ENCODE measurements at regions not wholly inside any gene's neighbourhood (a gene's known extent, or its start where the extent isn't known, plus 50 kb on each side); places are given as distances from the start of the nearest gene placed in this dataset.
"Not testable (repeated sequence)": the region's sequence is repeated elsewhere in the genome, so short reads cannot be mapped to it uniquely, and the experiment has no call there.

DNA sequence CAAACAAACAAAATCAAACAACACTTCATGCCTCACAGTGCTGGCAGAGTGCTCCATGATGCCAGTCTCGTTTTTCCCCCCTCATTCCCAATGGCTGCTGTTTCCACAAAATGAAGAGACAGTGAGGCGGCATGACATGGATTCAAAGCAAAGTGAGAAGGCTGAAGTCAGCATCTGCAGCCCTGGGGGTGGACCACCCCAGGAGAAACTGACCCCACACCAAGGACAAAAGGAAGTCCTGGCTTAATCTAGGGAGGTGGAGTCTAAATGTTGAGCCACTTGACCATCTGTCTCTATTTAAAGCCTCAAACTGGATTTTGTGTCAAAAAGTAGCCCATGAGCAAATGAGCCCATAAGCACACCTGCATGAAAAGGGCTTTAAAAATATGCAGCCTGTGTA is 151.2 kb upstream of the RORA start:
- TF ChIP-seq, protein P1, sequence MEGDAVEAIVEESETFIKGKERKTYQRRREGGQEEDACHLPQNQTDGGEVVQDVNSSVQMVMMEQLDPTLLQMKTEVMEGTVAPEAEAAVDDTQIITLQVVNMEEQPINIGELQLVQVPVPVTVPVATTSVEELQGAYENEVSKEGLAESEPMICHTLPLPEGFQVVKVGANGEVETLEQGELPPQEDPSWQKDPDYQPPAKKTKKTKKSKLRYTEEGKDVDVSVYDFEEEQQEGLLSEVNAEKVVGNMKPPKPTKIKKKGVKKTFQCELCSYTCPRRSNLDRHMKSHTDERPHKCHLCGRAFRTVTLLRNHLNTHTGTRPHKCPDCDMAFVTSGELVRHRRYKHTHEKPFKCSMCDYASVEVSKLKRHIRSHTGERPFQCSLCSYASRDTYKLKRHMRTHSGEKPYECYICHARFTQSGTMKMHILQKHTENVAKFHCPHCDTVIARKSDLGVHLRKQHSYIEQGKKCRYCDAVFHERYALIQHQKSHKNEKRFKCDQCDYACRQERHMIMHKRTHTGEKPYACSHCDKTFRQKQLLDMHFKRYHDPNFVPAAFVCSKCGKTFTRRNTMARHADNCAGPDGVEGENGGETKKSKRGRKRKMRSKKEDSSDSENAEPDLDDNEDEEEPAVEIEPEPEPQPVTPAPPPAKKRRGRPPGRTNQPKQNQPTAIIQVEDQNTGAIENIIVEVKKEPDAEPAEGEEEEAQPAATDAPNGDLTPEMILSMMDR (IDR thresholded peaks at IDR 0.05; ENCODE audit: insufficient read depth, low read depth, low read length, missing control alignments) = no peak
- DNase-seq (ENCODE audit: low read depth) = no peak
- H3K4me3 ChIP-seq (ENCODE audit: low read length) = no peak overlapping the region

DNA sequence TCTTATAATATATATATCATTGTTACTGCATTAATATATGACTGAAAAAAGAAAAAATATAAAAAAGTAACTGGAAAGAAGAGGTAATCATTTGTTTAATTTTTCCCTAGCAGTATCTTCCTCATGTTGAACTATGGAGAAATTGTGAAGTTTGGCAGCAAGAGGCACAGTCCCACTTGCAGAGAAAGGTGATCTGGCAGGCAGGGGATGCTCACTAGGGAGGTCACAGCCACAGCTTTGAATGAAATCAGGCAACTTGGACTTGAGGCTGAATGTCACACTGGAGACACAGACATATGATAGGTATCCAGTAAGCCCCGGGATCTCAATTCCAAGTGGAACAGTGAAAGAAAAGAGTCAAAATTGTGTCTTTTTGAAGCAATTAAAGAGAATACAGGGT is 149.9 kb upstream of the RORA start:
- TF ChIP-seq, protein P1 (IDR thresholded peaks at IDR 0.05; ENCODE audit: insufficient read depth, low read depth, low read length, missing control alignments) = no peak
- H3K4me3 ChIP-seq (ENCODE audit: low read length) = no peak overlapping the region
- no peak for DNase-seq (ENCODE audit: low read depth)

DNA sequence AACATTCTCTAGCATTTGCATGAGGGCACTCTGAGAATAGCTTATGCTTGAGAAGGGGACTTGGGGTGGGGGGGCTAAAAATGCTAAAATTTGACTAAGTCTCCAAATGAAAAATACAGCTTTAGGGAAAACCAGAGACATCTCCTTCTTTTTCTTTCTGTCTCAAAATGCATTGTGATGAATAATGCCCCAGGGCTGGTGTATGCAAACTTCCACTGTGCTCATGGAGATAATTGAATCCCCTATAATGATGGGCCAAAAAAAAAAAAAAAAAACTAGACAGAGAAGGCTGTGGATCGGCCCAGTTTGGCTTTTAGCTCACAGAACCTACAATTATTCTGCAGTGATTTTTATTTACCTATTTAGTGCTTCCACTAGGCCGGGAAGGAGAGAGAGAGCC is 147.9 kb upstream of the RORA start:
- TF ChIP-seq, protein P1 (IDR thresholded peaks at IDR 0.05; ENCODE audit: insufficient read depth, low read depth, low read length, missing control alignments) = no peak
- DNase-seq (ENCODE audit: low read depth) = no peak
- H3K4me3 ChIP-seq (ENCODE audit: low read length) = no peak overlapping the region

DNA sequence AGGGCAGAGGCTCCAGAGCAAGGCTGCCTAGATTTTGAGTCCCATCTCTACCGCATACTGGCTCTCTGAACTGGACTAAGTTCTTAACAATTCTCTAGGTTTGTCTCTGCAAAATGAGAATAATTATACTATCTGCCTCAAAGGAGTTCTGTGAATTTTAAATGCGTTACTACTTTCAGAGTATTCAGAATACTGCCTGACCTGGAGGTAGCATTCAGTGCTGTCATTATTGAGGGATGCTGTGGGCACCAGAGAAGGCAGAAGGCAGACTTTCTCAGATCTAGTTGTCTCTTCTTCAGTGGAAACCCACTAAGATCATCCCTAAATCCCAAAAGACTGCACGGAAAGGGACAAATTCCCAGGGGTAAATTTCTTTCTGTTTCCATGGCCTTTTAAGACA is 147.4 kb upstream of the RORA start:
- H3K4me3 ChIP-seq (ENCODE audit: low read length) = no peak overlapping the region
- TF ChIP-seq, protein P1 (IDR thresholded peaks at IDR 0.05; ENCODE audit: insufficient read depth, low read depth, low read length, missing control alignments) = no peak

DNA sequence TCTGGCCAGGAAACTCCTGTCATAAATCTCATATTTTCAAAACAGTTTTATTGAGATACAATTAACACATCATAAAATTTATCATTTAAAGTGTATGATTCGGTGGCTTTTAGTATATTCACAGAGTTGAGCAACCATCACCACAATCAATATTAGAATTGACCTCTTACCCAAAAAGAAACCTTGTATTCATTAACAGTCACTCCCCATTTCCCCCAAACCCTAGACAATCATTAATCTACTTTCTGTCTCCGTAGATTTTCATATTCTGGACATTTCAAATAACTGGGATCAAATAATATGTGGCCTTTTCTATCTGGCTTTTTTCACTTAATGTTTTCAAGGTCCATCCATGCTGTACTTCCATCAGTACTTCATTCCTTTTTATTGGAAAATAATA is 145.7 kb upstream of the RORA start:
- no peak for DNase-seq (ENCODE audit: low read depth)
- TF ChIP-seq, protein P1 (IDR thresholded peaks at IDR 0.05; ENCODE audit: insufficient read depth, low read depth, low read length, missing control alignments) = no peak
- no peak overlapping the region for H3K4me3 ChIP-seq (ENCODE audit: low read length)

More for the DNA sequence above, 147.4 kb upstream of the RORA start:
- DNase-seq (ENCODE audit: low read depth) = no peak

DNA sequence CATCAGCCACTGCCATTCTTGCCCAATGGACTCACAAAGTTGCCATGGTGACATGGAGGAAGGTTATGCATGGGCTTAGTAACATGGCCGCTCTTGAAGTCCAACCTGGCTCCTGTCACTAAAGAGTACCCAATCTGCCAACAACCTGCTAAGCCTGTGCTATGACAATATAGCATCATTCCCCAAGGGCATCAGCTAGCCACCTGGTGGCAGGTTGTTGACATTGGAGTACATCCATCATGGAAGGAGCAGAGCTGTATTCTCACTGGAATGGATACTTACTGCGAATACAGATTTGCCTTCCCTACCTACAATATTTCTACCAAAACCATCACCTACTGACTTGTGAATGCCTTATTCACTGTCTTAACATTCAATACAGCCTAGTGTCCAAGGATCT is 138.9 kb upstream of the RORA start:
- DNase-seq (ENCODE audit: low read depth) = no peak
- TF ChIP-seq, protein P1 (IDR thresholded peaks at IDR 0.05; ENCODE audit: insufficient read depth, low read depth, low read length, missing control alignments) = no peak
- no peak overlapping the region for H3K4me3 ChIP-seq (ENCODE audit: low read length)

DNA sequence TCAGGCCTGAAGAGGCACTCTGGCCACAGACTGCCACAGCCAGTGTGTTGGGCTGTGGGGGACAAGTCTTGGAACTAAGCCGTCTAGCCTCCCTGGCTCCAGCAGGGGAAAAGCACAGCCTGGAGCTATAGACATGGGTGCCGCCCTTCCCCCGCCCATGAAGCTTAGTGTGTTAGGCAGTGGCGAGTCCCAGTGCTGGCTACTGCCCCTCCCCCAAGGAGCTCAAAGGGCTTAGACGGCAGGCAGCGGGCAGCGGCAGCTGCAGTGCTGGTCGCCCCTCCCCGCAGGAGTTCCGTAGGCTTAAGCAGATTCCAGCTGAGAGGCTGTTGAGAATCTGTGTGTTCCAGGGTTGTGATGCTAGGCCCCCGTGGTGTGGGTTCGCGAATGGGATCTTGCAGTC is 135.8 kb upstream of the RORA start:
- DNase-seq (ENCODE audit: low read depth) = no peak
- no peak overlapping the region for H3K4me3 ChIP-seq (ENCODE audit: low read length)
- TF ChIP-seq, protein P1 (IDR thresholded peaks at IDR 0.05; ENCODE audit: insufficient read depth, low read depth, low read length, missing control alignments) = no peak

DNA sequence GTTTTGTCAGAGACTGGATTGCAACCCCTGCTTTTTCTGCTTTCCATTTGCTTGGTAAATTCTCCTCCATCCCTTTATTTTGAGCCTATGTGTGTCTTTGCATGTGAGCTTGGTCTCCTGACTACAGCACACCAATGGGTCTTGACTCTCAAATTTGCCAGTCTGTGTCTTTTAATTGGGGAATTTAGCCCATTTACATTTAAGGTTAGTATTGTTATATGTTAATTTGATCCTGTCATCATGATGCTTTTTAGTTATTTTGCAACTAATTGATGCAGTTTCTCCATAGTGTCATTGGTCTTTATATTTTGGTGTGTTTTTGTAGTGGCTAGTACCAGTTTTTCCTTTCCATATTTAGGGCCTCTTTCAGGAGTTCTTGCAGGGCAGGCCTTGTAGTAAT is 133.8 kb upstream of the RORA start:
- not testable (repeated sequence) for H3K4me3 ChIP-seq (ENCODE audit: low read length); DNase-seq (ENCODE audit: low read depth)

All from epithelial cell of esophagus (primary cell).